ENCODE measurements at regions not wholly inside any gene's neighbourhood (a gene's known extent, or its start where the extent isn't known, plus 50 kb on each side); places are given as distances from the start of the nearest gene placed in this dataset.

- no peak for TF ChIP-seq ZNF462 (CRISPR knock-in tag; IDR thresholded peaks at IDR 0.05)
- no peak for TF ChIP-seq ZNF114 (CRISPR knock-in tag; IDR thresholded peaks at IDR 0.05)
- TF ChIP-seq ZNF331 (CRISPR knock-in tag; IDR thresholded peaks at IDR 0.05; ENCODE audit: low read depth), result no peak
- no peak for TF ChIP-seq CTCF (conservative IDR thresholded peaks at IDR 0.05; ENCODE audit: low read depth in 2 of 2)
These were observed 414.2 kb downstream of the TAF11L14 start (continued) for GRCh38 chr5:18048449-18048848.

DNA sequence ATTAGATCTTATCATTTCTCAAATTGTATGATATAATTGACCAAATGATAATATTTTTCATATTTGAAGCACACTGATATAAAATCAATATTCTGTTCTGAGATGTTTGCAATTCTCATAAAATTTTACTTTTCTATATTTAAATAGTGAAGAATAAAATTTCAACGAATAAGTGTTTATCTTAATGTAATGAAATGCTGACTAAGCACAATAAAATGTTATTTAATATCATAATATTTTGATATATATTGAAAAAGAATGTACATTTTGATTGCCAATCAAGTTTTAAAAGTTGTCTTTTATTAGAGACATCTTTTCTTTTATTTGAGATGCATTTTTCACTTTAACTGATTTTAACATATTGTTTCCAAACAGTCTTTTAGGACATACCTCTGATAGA, 416.1 kb downstream of the TAF11L14 start:
- H3K27me3 Mint-ChIP-seq (ENCODE audit: insufficient read depth, low read depth, poor library complexity), result no peaks in the 10 kb centered on the region
- TF ChIP-seq REST (IDR thresholded peaks at IDR 0.05; ENCODE audit: unreplicated experiment) (no peak), EZH2 (IDR thresholded peaks at IDR 0.05; ENCODE audit: low read depth, unreplicated experiment) (no peak)

More for the DNA sequence above, 416.1 kb downstream of the TAF11L14 start:
- Histone ChIP-seq H3K27ac (ENCODE audit: low read depth) (no peak overlapping the region), H3F3A (replicated peaks; ENCODE audit: low read depth) (no peaks in the 10 kb centered on the region), H3K9me2 (ENCODE audit: insufficient read depth) (no peaks in the 10 kb centered on the region), H2AFZ (no peak overlapping the region), H3K4me1 (ENCODE audit: insufficient read depth) (no peaks in the 10 kb centered on the region), H3K36me3 (ENCODE audit: insufficient read depth) (no peaks in the 10 kb centered on the region), H3K27me3 (ENCODE audit: insufficient read depth) (no peaks in the 10 kb centered on the region), H3K4me3 (no peak overlapping the region), H3K4me2 (no peak overlapping the region), H3K79me2 (replicated peaks; ENCODE audit: insufficient read depth) (no peaks in the 10 kb centered on the region), H4K20me1 (replicated peaks; ENCODE audit: insufficient read depth) (no peaks in the 10 kb centered on the region)
- H3K9me3 Mint-ChIP-seq, result no peaks in the 10 kb centered on the region
- DNase-seq (ENCODE audit: low spot score) (no peak), ATAC-seq (no peak)
- no peaks in the 10 kb centered on the region for H3K36me3 Mint-ChIP-seq (ENCODE audit: low read depth)
- no peak overlapping the region for H3K4me3 Mint-ChIP-seq
- no peak overlapping the region for H3K27ac Mint-ChIP-seq
- H3K4me1 Mint-ChIP-seq, result no peaks in the 10 kb centered on the region
